Stomach (tissue), 8 donors: ENCODE measurements at regions not wholly inside any gene's neighbourhood (a gene's known extent, or its start where the extent isn't known, plus 50 kb on each side); places are given as distances from the start of the nearest gene placed in this dataset.

Source experiments
- DNase-seq, 2 donors: peaks; one replicate each; pipeline versions ENCODE4 v3.0.0 to v3.0.0-alpha.2; 2013 to 2019
- H3K27ac ChIP-seq, 5 donors: fragments of 200-600 bp in 4 of 5; sonication (generic) in 4 of 5; one replicate each; pipeline ENCODE4 v1.5.1; 2013 to 2019; ENCODE audit warnings: mild to moderate bottlenecking in 1 of 5, moderate library complexity in 1 of 5
- H3K27me3 ChIP-seq, 3 donors: fragments of 200-600 bp; sonication (generic); one replicate each; pipeline ENCODE4 v1.5.1; 2017 to 2019; ENCODE audit warnings: mixed run types in 1 of 3
- H3K36me3 ChIP-seq, 4 donors: fragments of 200-600 bp; sonication (generic); 1 replicate in 3 of 4; 2 replicates in 1 of 4; pipeline ENCODE4 v1.5.1; 2016 to 2019
- H3K4me1 ChIP-seq, 4 donors: fragments of 200-600 bp; sonication (generic); one replicate each; pipeline ENCODE4 v1.5.1; 2016 to 2019
- H3K4me3 ChIP-seq, 4 donors: fragments of 200-600 bp; sonication (generic) in 3 of 4; one replicate each; pipeline ENCODE4 v1.5.1; 2016 to 2019; ENCODE audit warnings: mild to moderate bottlenecking in 1 of 4
- H3K9me3 ChIP-seq, 4 donors: fragments of 200-600 bp; sonication (generic); one replicate each; pipeline ENCODE4 v1.5.1; 2016 to 2019
- EP300 ChIP-seq: sonication (generic); formaldehyde crosslinking; IDR thresholded peaks from one replicate; pipeline ENCODE4 v1.6.1; 2017; ENCODE audit warnings: antibody characterized with exemption
- POLR2A ChIP-seq, 4 donors: fragments of 450-650 bp; IDR thresholded peaks; one replicate each; pipeline ENCODE4 v1.6.1; 2016; ENCODE audit warnings: antibody characterized with exemption in 4 of 4, control low read depth in 2 of 4, mild to moderate bottlenecking in 1 of 4, moderate library complexity in 1 of 4
- POLR2AphosphoS5 ChIP-seq, 3 donors: sonication (generic); formaldehyde crosslinking; IDR thresholded peaks; one replicate each; pipeline ENCODE4 v1.6.1; 2016; ENCODE audit warnings: antibody characterized with exemption in 3 of 3
- WGBS, 5 donors: extraction: QIAGEN DNeasy Blood & Tissue Kit in 3 of 5; methylation state at CpG; one replicate each; pipeline versions ENCODE4 v1.1.5 to v1.1.7; 2013 to 2018; 5-methylcytosine and 5-hydroxymethylcytosine counted together
- intact Hi-C: fragments of 100-400 bp; cut with DNase I; formaldehyde crosslinking; loops from one replicate; pipeline ENCODE4 v1.15.1; 2023; ENCODE audit warnings: low total_unique reads
- TF ChIP-seq, protein P1 (sequence below), 7 experiments: fragments of 450-650 bp in 4 of 7; fragments of 200-600 bp in 3 of 7; sonication (generic) in 3 of 7; IDR thresholded peaks; one replicate each; pipeline ENCODE4 v1.5.1; 2016 to 2019; ENCODE audit warnings: antibody characterized with exemption in 7 of 7, control low read depth in 2 of 7, mild to moderate bottlenecking in 1 of 7
- donor health status: healthy with polysubstance abuse.
- donor health status: Bipolar disorder and iron deficiency.
- donor health status: healthy.

- WGBS, 5 donors = 79 to 88% (median 82%) methylated on average over 6 of the region's 6 CpGs
- no peak for TF ChIP-seq POLR2AphosphoS5 (IDR thresholded peaks at IDR 0.05)
- TF ChIP-seq, protein P1, sequence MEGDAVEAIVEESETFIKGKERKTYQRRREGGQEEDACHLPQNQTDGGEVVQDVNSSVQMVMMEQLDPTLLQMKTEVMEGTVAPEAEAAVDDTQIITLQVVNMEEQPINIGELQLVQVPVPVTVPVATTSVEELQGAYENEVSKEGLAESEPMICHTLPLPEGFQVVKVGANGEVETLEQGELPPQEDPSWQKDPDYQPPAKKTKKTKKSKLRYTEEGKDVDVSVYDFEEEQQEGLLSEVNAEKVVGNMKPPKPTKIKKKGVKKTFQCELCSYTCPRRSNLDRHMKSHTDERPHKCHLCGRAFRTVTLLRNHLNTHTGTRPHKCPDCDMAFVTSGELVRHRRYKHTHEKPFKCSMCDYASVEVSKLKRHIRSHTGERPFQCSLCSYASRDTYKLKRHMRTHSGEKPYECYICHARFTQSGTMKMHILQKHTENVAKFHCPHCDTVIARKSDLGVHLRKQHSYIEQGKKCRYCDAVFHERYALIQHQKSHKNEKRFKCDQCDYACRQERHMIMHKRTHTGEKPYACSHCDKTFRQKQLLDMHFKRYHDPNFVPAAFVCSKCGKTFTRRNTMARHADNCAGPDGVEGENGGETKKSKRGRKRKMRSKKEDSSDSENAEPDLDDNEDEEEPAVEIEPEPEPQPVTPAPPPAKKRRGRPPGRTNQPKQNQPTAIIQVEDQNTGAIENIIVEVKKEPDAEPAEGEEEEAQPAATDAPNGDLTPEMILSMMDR (IDR thresholded peaks at IDR 0.05) = no peak
- no peak for TF ChIP-seq EP300
- no peak for TF ChIP-seq POLR2A (IDR thresholded peaks at IDR 0.05)
- intact Hi-C loops = no loop called here
- no peak overlapping the region for H3K27ac ChIP-seq
- H3K27me3 ChIP-seq = no peaks in the 10 kb centered on the region
- H3K36me3 ChIP-seq = no peaks in the 10 kb centered on the region
- H3K4me3 ChIP-seq = no peak overlapping the region
- H3K4me1 ChIP-seq = peaks cover 0 to 5% (median 0%) of the 10 kb centered on the region in 4 donors
- DNase-seq = no peak
- no peaks in the 10 kb centered on the region for H3K9me3 ChIP-seq
Observed at GRCh38 chr2:156864753-156865152, 392.8 kb upstream of the GALNT5 start.

- TF ChIP-seq POLR2A (IDR thresholded peaks at IDR 0.05) = no peak
- TF ChIP-seq POLR2AphosphoS5 (IDR thresholded peaks at IDR 0.05) = no peak
- no peak for TF ChIP-seq EP300
- TF ChIP-seq, protein P1 (IDR thresholded peaks at IDR 0.05) = no peak
- Histone ChIP-seq H3K9me3 (no peaks in the 10 kb centered on the region), H3K4me3 (no peak overlapping the region), H3K36me3 (no peaks in the 10 kb centered on the region), H3K27me3 (no peaks in the 10 kb centered on the region), H3K4me1 (peaks cover 0 to 5% (median 0%) of the 10 kb centered on the region in 4 donors), H3K27ac (no peak overlapping the region)
- intact Hi-C loops = no loop called here
- no peak for DNase-seq
- WGBS, 5 donors = 84 to 96% (median 91%) methylated on average over 2 of the region's 2 CpGs
Observed at GRCh38 chr2:156867201-156867600, 390.3 kb upstream of the GALNT5 start.

DNA sequence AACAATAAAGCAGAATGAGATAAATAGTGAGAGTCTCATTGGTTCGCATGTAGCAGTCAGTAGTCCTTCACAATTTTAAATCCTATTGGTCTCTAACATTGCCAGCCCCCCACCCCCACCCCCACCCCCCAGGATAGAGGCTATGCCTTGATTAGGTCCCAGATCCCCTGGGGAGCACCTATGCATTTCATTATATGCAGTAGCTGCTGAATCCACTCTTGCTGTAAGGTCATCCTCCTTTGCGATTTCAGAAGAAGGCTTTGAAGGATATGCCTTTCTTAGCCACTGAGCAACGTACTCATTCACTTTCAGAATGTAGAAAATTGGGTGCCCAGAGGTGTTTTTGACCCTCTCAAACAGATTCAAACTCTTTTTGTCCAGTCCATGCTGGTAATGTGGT is 382.8 kb upstream of the GALNT5 start:
- TF ChIP-seq, protein P1 (IDR thresholded peaks at IDR 0.05) = no peak
- TF ChIP-seq EP300 = no peak
- no peak for TF ChIP-seq POLR2AphosphoS5 (IDR thresholded peaks at IDR 0.05)
- no peak for TF ChIP-seq POLR2A (IDR thresholded peaks at IDR 0.05)
- H3K36me3 ChIP-seq = no peaks in the 10 kb centered on the region
- no peak overlapping the region for H3K4me3 ChIP-seq
- H3K27ac ChIP-seq = no peak overlapping the region
- 43 to 82% (median 48%) methylated on average over 2 to 3 of the region's 3 CpGs for WGBS, 5 donors
- no peaks in the 10 kb centered on the region for H3K9me3 ChIP-seq
- H3K4me1 ChIP-seq = no peaks in the 10 kb centered on the region
- no peaks in the 10 kb centered on the region for H3K27me3 ChIP-seq
- intact Hi-C loops = no loop called here
- DNase-seq = no peak

DNA sequence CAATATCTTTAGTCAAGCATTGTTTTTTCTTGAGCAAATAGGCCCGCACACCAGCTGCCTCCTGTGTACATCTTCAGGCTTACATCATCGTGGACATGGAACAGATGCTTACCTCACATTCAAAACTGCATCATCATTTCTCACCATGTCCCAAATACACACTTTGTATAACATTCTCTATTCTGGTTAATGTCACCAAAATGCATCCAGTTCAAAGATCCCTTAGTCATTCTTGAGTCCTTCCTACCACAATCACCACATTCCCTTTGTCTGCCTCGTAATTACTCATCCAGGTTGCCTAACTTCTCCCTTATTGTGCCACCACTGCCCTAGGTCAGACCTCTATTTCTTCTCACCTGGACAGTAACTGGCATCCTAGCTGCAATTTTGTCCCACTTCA is 373.7 kb upstream of the GALNT5 start:
- TF ChIP-seq POLR2AphosphoS5 (IDR thresholded peaks at IDR 0.05) (no peak), EP300 (no peak), POLR2A (IDR thresholded peaks at IDR 0.05) (no peak)
- no peak for DNase-seq
- intact Hi-C loops = no loop called here
- Histone ChIP-seq H3K9me3 (no peaks in the 10 kb centered on the region), H3K36me3 (no peaks in the 10 kb centered on the region), H3K4me3 (no peak overlapping the region), H3K4me1 (no peaks in the 10 kb centered on the region), H3K27ac (no peak overlapping the region), H3K27me3 (no peaks in the 10 kb centered on the region)
- 67 to 90% (median 85%) methylated on average over 3 of the region's 3 CpGs for WGBS, 5 donors

GRCh38 chr2:156884216-156884615 is 373.3 kb upstream of the GALNT5 start:
- H3K36me3 ChIP-seq = no peaks in the 10 kb centered on the region
- 79 to 85% (median 84%) methylated on average over 3 of the region's 3 CpGs for WGBS, 5 donors
- TF ChIP-seq POLR2AphosphoS5 (IDR thresholded peaks at IDR 0.05) = no peak
- TF ChIP-seq, protein P1 (IDR thresholded peaks at IDR 0.05) = no peak
- DNase-seq = no peak
- no peak overlapping the region for H3K27ac ChIP-seq
- no peaks in the 10 kb centered on the region for H3K27me3 ChIP-seq
- intact Hi-C loops = no loop called here
- no peak overlapping the region for H3K4me3 ChIP-seq
- H3K4me1 ChIP-seq = no peaks in the 10 kb centered on the region
- H3K9me3 ChIP-seq = no peaks in the 10 kb centered on the region
